ENCODE measurements at regions not wholly inside any gene's neighbourhood (a gene's known extent, or its start where the extent isn't known, plus 50 kb on each side); places are given as distances from the start of the nearest gene placed in this dataset.

DNA sequence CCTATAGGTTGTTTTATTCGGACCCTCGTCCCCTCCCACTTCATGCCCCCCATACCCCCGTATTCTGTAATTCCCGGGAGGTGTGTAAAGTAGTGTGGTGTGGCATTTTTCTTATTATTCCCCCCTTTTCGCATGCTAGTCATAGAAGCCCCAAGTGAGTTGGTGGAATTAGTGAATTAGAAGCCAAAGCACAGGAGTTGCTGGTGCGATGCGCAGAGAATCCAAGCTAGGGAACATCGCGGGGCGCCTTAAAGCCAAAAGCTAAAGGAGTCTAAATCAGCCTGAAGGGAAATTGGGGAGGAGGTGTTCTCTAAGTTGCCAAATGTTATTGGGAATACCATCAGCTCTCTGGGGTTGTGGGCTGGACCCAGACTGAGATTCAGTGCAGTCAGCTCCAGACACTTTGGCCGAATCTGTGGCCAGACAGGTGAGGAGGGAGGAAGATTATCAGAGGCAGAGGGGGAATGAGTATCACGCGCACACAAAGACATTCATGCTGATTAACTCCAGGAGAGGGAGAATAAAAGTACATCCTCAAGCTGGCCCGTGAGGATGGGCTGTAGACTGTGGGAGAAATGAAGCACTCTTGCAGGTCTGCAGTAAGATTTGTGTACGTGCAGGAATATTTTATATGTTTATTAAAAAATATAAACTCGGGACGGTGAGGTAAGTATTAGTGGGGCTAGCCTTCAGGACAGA lies 102.8 kb upstream of the HSD17B12 start:
- no peak overlapping the region for H3K4me3 ChIP-seq (ENCODE audit: low read depth, low read length)
- H3K9me3 ChIP-seq (ENCODE audit: control insufficient read depth, low read length), result no peaks in the 10 kb centered on the region
- peaks cover 2% of the 10 kb centered on the region for H3K4me1 ChIP-seq
- H3K27me3 ChIP-seq (ENCODE audit: control insufficient read depth, insufficient read depth, low read length), result no peaks in the 10 kb centered on the region
- no peaks in the 10 kb centered on the region for H3K79me2 ChIP-seq
- no peaks in the 10 kb centered on the region for H3K36me3 ChIP-seq (ENCODE audit: control insufficient read depth, insufficient read depth, low read length)
- TF ChIP-seq, protein P1, sequence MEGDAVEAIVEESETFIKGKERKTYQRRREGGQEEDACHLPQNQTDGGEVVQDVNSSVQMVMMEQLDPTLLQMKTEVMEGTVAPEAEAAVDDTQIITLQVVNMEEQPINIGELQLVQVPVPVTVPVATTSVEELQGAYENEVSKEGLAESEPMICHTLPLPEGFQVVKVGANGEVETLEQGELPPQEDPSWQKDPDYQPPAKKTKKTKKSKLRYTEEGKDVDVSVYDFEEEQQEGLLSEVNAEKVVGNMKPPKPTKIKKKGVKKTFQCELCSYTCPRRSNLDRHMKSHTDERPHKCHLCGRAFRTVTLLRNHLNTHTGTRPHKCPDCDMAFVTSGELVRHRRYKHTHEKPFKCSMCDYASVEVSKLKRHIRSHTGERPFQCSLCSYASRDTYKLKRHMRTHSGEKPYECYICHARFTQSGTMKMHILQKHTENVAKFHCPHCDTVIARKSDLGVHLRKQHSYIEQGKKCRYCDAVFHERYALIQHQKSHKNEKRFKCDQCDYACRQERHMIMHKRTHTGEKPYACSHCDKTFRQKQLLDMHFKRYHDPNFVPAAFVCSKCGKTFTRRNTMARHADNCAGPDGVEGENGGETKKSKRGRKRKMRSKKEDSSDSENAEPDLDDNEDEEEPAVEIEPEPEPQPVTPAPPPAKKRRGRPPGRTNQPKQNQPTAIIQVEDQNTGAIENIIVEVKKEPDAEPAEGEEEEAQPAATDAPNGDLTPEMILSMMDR (IDR thresholded peaks at IDR 0.05), result no peak
- H3K4me2 ChIP-seq (ENCODE audit: low read length), result no peak overlapping the region
- H3K9ac ChIP-seq, result no peak overlapping the region
- no peak overlapping the region for H3K27ac ChIP-seq
- H2AFZ ChIP-seq, result no peak overlapping the region

DNA sequence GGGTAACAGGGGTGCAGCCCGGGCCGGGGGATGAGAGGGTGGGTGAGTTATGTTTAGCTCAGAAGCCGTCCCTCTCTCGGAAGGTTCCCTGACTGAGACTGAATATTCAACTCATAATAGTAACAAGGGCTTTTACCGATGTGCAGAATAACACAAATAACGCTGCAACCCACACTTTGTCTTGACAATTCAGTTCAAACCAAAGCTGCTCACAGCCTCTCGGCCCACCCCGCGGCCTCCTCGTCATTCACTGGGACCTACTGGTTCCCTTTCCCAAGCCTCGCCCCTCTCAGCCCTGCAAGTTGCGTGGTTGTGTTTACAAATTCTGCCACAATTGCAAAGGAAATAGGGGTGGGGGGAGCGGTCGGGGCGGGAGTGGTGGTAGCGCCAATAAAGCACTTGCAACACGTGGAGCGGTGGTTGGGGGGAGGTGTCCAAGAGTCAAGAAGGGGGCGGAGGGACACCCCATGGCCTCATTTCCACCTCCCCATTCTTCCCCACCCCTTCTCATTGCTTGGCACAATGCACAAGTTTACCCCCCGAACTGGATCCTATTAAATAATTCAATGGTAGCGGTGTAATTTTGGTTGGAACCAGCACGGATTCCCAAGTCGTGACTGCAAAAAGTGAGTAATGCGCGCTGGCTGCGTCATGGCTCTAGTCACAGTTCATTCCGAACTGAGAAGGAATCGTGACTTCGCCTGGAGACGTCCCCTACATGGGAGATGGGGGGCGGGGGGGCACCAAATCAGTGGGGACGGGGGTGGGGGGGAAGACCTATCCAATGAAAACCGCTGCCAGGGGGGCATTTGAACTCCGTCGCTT lies 102.0 kb upstream of the HSD17B12 start:
- H2AFZ ChIP-seq, result no peak overlapping the region
- no peaks in the 10 kb centered on the region for H3K9me3 ChIP-seq (ENCODE audit: control insufficient read depth, low read length)
- no peaks in the 10 kb centered on the region for H3K27me3 ChIP-seq (ENCODE audit: control insufficient read depth, insufficient read depth, low read length)
- TF ChIP-seq, protein P1 (IDR thresholded peaks at IDR 0.05), result no peak
- H3K79me2 ChIP-seq, result no peaks in the 10 kb centered on the region
- no peak overlapping the region for H3K27ac ChIP-seq
- H3K9ac ChIP-seq, result no peak overlapping the region
- no peaks in the 10 kb centered on the region for H3K36me3 ChIP-seq (ENCODE audit: control insufficient read depth, insufficient read depth, low read length)
- H3K4me1 ChIP-seq, result peaks cover 2% of the 10 kb centered on the region
- H3K4me3 ChIP-seq (ENCODE audit: low read depth, low read length), result no peak overlapping the region
- no peak overlapping the region for H3K4me2 ChIP-seq (ENCODE audit: low read length)

DNA sequence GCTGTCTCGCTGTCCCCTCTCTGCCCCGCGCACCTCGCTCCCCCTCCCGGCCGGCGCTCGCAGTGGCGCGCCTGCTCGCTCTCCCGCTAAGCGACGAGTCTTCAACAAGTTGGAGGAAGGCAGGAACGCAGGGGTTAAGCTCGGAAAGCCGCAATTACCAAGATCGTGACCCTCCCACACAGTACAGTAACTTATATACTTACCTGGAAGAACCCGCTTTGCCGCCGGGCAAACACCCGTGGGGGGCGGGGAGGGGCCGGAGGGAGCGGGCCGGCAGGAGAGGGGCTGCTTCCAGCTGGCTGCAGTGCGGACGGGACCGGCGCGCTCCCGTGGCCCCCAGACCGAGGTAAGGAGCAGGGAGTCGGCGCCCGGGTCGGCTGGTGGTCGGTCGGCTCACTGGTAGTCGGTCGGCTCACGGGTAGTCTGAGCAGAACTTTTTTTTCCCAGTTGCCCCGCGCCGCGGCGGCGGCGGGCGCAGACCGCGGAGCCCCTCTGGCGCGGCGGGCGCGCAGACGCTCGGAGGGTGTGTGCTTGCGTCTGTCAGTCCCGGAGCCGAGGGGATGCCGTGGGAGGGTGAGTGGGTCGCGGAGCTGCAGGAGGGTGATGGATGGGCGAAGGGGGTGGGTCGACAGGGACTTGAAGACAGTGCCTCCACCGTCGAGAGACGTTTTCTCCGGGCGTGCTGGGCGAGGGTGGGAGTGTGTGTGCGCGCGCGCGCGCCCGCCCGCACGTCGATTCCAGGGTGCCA lies 101.2 kb upstream of the HSD17B12 start:
- Histone ChIP-seq H3K36me3 (ENCODE audit: control insufficient read depth, insufficient read depth, low read length) (no peaks in the 10 kb centered on the region), H3K4me1 (peaks cover 2% of the 10 kb centered on the region), H3K27ac (no peak overlapping the region), H3K4me2 (ENCODE audit: low read length) (peak overlapping the region; percentile 58), H3K9ac (no peak overlapping the region), H3K9me3 (ENCODE audit: control insufficient read depth, low read length) (no peaks in the 10 kb centered on the region), H3K4me3 (ENCODE audit: low read depth, low read length) (peak overlapping the region; percentile 11), H3K27me3 (ENCODE audit: control insufficient read depth, insufficient read depth, low read length) (no peaks in the 10 kb centered on the region), H2AFZ (no peak overlapping the region), H3K79me2 (no peaks in the 10 kb centered on the region)
- TF ChIP-seq, protein P1 (IDR thresholded peaks at IDR 0.05), result no peak

DNA sequence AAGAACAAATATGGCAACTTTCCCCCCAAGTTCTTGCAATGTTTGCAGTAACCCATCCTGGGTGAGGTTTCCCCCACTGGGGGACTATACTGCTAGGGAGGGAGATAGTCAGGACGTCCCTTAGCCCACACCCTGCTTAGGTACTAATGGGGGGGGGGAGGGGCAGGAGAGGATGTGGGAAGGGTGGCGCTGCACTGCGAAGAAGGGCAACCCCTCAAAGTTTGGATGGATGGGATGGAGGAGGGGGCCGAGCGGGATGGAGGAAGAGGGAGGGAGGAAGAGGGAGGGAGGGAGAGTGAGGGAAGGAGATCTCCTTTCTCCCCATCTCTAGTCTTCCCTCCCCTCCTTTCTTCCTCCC lies 100.6 kb upstream of the HSD17B12 start:
- H3K4me1 ChIP-seq, result peaks cover 2% of the 10 kb centered on the region
- peak overlapping the region; percentile 58 for H3K4me2 ChIP-seq (ENCODE audit: low read length)
- H3K4me3 ChIP-seq (ENCODE audit: low read depth, low read length), result no peak overlapping the region
- H3K27me3 ChIP-seq (ENCODE audit: control insufficient read depth, insufficient read depth, low read length), result no peaks in the 10 kb centered on the region
- H3K9me3 ChIP-seq (ENCODE audit: control insufficient read depth, low read length), result no peaks in the 10 kb centered on the region
- no peak overlapping the region for H3K9ac ChIP-seq
- H2AFZ ChIP-seq, result no peak overlapping the region
- TF ChIP-seq, protein P1 (IDR thresholded peaks at IDR 0.05), result no peak
- no peaks in the 10 kb centered on the region for H3K36me3 ChIP-seq (ENCODE audit: control insufficient read depth, insufficient read depth, low read length)
- H3K79me2 ChIP-seq, result no peaks in the 10 kb centered on the region
- no peak overlapping the region for H3K27ac ChIP-seq

Data from parathyroid adenoma (tissue), 2 donors.